Activated naive CD8-positive, alpha-beta T cell treated with anti-CD3 and anti-CD28 coated beads for 36 hours (primary cell): ENCODE measurements at regions not wholly inside any gene's neighbourhood (a gene's known extent, or its start where the extent isn't known, plus 50 kb on each side); places are given as distances from the start of the nearest gene placed in this dataset.

Source experiments
- DNase-seq: peaks from one replicate; pipeline ENCODE4 v3.0.0; 2021
- H3K27ac Mint-ChIP-seq: one replicate; pipeline ENCODE4 v1.8.0; 2022; ENCODE audit warnings: mild to moderate bottlenecking, moderate library complexity, mixed read lengths
- H3K27me3 Mint-ChIP-seq: one replicate; pipeline ENCODE4 v1.8.0; 2022; ENCODE audit warnings: mild to moderate bottlenecking, mixed read lengths
- H3K36me3 Mint-ChIP-seq: one replicate; pipeline ENCODE4 v1.8.0; 2021; ENCODE audit warnings: mild to moderate bottlenecking, mixed read lengths
- H3K4me1 Mint-ChIP-seq: one replicate; pipeline ENCODE4 v1.8.0; 2021; ENCODE audit warnings: mixed read lengths
- H3K4me3 Mint-ChIP-seq: one replicate; pipeline ENCODE4 v1.8.0; 2022; ENCODE audit warnings: mild to moderate bottlenecking, moderate library complexity, mixed read lengths
- H3K9me3 Mint-ChIP-seq: one replicate; pipeline ENCODE4 v1.8.0; 2022; ENCODE audit warnings: mixed read lengths

- Mint-ChIP-seq H3K4me1 (no peaks in the 10 kb centered on the region), H3K36me3 (no peaks in the 10 kb centered on the region), H3K4me3 (no peak overlapping the region), H3K27me3 (peaks cover 49% of the 10 kb centered on the region), H3K9me3 (no peaks in the 10 kb centered on the region), H3K27ac (no peak overlapping the region)
- DNase-seq, result no peak
These were observed 56.1 kb upstream of the CCDC112 start for GRCh38 chr5:115352571-115352970.

- H3K4me1 Mint-ChIP-seq, result no peaks in the 10 kb centered on the region
- no peaks in the 10 kb centered on the region for H3K9me3 Mint-ChIP-seq
- no peak overlapping the region for H3K4me3 Mint-ChIP-seq
- no peak overlapping the region for H3K27ac Mint-ChIP-seq
- no peaks in the 10 kb centered on the region for H3K36me3 Mint-ChIP-seq
- peaks cover 44% of the 10 kb centered on the region for H3K27me3 Mint-ChIP-seq
- DNase-seq, result no peak
These were observed 55.1 kb upstream of the CCDC112 start for GRCh38 chr5:115351356-115352195.

GRCh38 chr5:115350894-115351293 is 54.4 kb upstream of the CCDC112 start:
- no peak for DNase-seq
- no peak overlapping the region for H3K27ac Mint-ChIP-seq
- peaks cover 44% of the 10 kb centered on the region for H3K27me3 Mint-ChIP-seq
- H3K4me1 Mint-ChIP-seq, result no peaks in the 10 kb centered on the region
- no peaks in the 10 kb centered on the region for H3K9me3 Mint-ChIP-seq
- no peaks in the 10 kb centered on the region for H3K36me3 Mint-ChIP-seq
- no peak overlapping the region for H3K4me3 Mint-ChIP-seq

- H3K9me3 Mint-ChIP-seq, result peaks cover 4% of the 10 kb centered on the region
- H3K27me3 Mint-ChIP-seq, result peaks cover 42% of the 10 kb centered on the region
- H3K27ac Mint-ChIP-seq, result no peak overlapping the region
- DNase-seq, result no peak
- no peaks in the 10 kb centered on the region for H3K4me1 Mint-ChIP-seq
- H3K4me3 Mint-ChIP-seq, result no peak overlapping the region
- H3K36me3 Mint-ChIP-seq, result no peaks in the 10 kb centered on the region
These were observed 52.8 kb upstream of the CCDC112 start for GRCh38 chr5:115349001-115349817.

GRCh38 chr5:115348175-115348574 is 51.7 kb upstream of the CCDC112 start:
- no peak overlapping the region for H3K4me3 Mint-ChIP-seq

More at GRCh38 chr5:115348175-115348574, 51.7 kb upstream of the CCDC112 start:
- H3K27me3 Mint-ChIP-seq, result peaks cover 36% of the 10 kb centered on the region
- no peaks in the 10 kb centered on the region for H3K36me3 Mint-ChIP-seq
- H3K9me3 Mint-ChIP-seq, result peaks cover 4% of the 10 kb centered on the region
- no peak overlapping the region for H3K27ac Mint-ChIP-seq
- DNase-seq, result no peak
- no peaks in the 10 kb centered on the region for H3K4me1 Mint-ChIP-seq
